ENCODE measurements at regions not wholly inside any gene's neighbourhood (a gene's known extent, or its start where the extent isn't known, plus 50 kb on each side); places are given as distances from the start of the nearest gene placed in this dataset.

- TF ChIP-seq YY1 (IDR thresholded peaks at IDR 0.05; ENCODE audit: insufficient read depth, insufficient read length): no peak
- TF ChIP-seq SUZ12 (IDR thresholded peaks at IDR 0.05; ENCODE audit: extremely low read depth, insufficient read depth, insufficient read length): no peak
- no peak for TF ChIP-seq ZNF274 (IDR thresholded peaks at IDR 0.05; ENCODE audit: low read depth, low read length)
Measured at GRCh38 chr2:83229443-83229842, 1229.6 kb downstream of the SUCLG1 start.

Data from NT2/D1 (cell line).